Uterus (tissue), 3 donors: ENCODE measurements at regions not wholly inside any gene's neighbourhood (a gene's known extent, or its start where the extent isn't known, plus 50 kb on each side); places are given as distances from the start of the nearest gene placed in this dataset.

Source experiments
- DNase-seq, 2 donors: peaks; one replicate each; pipeline ENCODE4 v3.0.0-alpha.2; 2019 to 2020
- H3K27ac ChIP-seq, 2 donors: fragments of 200-600 bp; sonication (generic); 1 replicate in 1 of 2; 2 replicates in 1 of 2; pipeline ENCODE4 v1.5.1; 2016 to 2018
- H3K27me3 ChIP-seq, 2 donors: fragments of 200-600 bp; sonication (generic); one replicate each; pipeline ENCODE4 v1.5.1; 2018 to 2019; ENCODE audit warnings: control low read depth in 1 of 2
- H3K36me3 ChIP-seq, 2 donors: fragments of 200-600 bp; sonication (generic); one replicate each; pipeline ENCODE4 v1.5.1; 2019; ENCODE audit warnings: control low read depth in 1 of 2
- H3K4me1 ChIP-seq, 2 donors: fragments of 200-600 bp; sonication (generic); one replicate each; pipeline ENCODE4 v1.5.1; 2018 to 2019; ENCODE audit warnings: control low read depth in 1 of 2
- H3K4me3 ChIP-seq, 2 donors: fragments of 200-600 bp; sonication (generic); 1 replicate in 1 of 2; 2 replicates in 1 of 2; pipeline ENCODE4 v1.5.1; 2018 to 2019; ENCODE audit warnings: mild to moderate bottlenecking in 1 of 2
- H3K9me3 ChIP-seq, 2 donors: fragments of 200-600 bp; sonication (generic); one replicate each; pipeline ENCODE4 v1.5.1; 2019; ENCODE audit warnings: control low read depth in 1 of 2
- CTCF ChIP-seq, 4 experiments: fragments of 200-600 bp in 2 of 4; fragments of 450-650 bp in 2 of 4; sonication (generic) in 2 of 4; IDR thresholded peaks; one replicate each; pipeline ENCODE4 v1.5.1; 2016 to 2019; ENCODE audit warnings: antibody characterized with exemption in 4 of 4, mild to moderate bottlenecking in 2 of 4, moderate library complexity in 1 of 4
- POLR2A ChIP-seq, 2 donors: fragments of 450-650 bp; IDR thresholded peaks; one replicate each; pipeline ENCODE4 v1.6.1; 2016; ENCODE audit warnings: antibody characterized with exemption in 2 of 2, mild to moderate bottlenecking in 1 of 2, moderate library complexity in 1 of 2
- intact Hi-C: fragments of 100-400 bp; cut with DNase I; formaldehyde crosslinking; loops from one replicate; pipeline ENCODE4 v1.15.1; 2023; ENCODE audit warnings: low total_unique reads
- donor health status: DM: yes; HTN: yes; CAD: no.

GRCh38 chr10:85531706-85532105, 834.9 kb downstream of the GRID1 start:
- no peaks in the 10 kb centered on the region for H3K27me3 ChIP-seq
- TF ChIP-seq POLR2A (IDR thresholded peaks at IDR 0.05), result no peak
- TF ChIP-seq CTCF (IDR thresholded peaks at IDR 0.05), result no peak
- no peaks in the 10 kb centered on the region for H3K4me1 ChIP-seq
- no peaks in the 10 kb centered on the region for H3K9me3 ChIP-seq
- no peak overlapping the region for H3K4me3 ChIP-seq
- no peak overlapping the region for H3K27ac ChIP-seq
- DNase-seq, result no peak
- no peaks in the 10 kb centered on the region for H3K36me3 ChIP-seq
- intact Hi-C loops, result no loop called here

- intact Hi-C loops, result no loop called here
- Histone ChIP-seq H3K4me3 (no peak overlapping the region), H3K9me3 (no peaks in the 10 kb centered on the region), H3K27me3 (no peaks in the 10 kb centered on the region), H3K36me3 (no peaks in the 10 kb centered on the region), H3K27ac (no peak overlapping the region), H3K4me1 (no peaks in the 10 kb centered on the region)
- DNase-seq, result no peak
- TF ChIP-seq POLR2A (IDR thresholded peaks at IDR 0.05), result no peak
- no peak for TF ChIP-seq CTCF (IDR thresholded peaks at IDR 0.05)
These were observed 833.8 kb downstream of the GRID1 start for GRCh38 chr10:85532773-85533172.

- Histone ChIP-seq H3K36me3 (no peaks in the 10 kb centered on the region), H3K4me1 (no peaks in the 10 kb centered on the region), H3K4me3 (no peak overlapping the region), H3K27ac (no peak overlapping the region), H3K9me3 (no peaks in the 10 kb centered on the region), H3K27me3 (no peaks in the 10 kb centered on the region)
- intact Hi-C loops, result no loop called here
- TF ChIP-seq CTCF (IDR thresholded peaks at IDR 0.05) (no peak), POLR2A (IDR thresholded peaks at IDR 0.05) (no peak)
- DNase-seq, result no peak
These were observed 830.7 kb downstream of the GRID1 start for GRCh38 chr10:85535926-85536325.

DNA sequence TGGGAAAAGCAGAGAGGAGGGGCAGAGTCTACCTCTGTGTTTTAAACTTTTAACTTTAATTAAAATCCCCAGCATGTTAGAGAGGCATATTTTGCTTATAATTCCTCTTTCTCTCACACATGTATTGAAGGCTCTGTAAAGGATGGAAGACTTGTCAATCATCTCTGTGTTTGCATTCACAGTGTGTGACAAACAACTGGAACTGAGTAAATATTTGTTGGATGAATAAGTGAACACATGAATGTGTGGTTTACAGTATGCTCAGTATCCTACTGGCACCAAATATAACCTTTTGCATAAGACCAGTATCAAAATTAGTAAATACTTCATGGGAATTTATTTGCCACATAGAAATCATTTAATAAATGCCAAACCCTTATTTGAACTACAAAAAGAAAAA, 829.0 kb downstream of the GRID1 start:
- no peaks in the 10 kb centered on the region for H3K36me3 ChIP-seq
- TF ChIP-seq CTCF (IDR thresholded peaks at IDR 0.05), result no peak
- no peak for TF ChIP-seq POLR2A (IDR thresholded peaks at IDR 0.05)
- no peak overlapping the region for H3K4me3 ChIP-seq
- no peaks in the 10 kb centered on the region for H3K9me3 ChIP-seq
- DNase-seq, result no peak
- H3K27ac ChIP-seq, result no peak overlapping the region
- intact Hi-C loops, result no loop called here
- no peaks in the 10 kb centered on the region for H3K4me1 ChIP-seq
- H3K27me3 ChIP-seq, result no peaks in the 10 kb centered on the region

DNA sequence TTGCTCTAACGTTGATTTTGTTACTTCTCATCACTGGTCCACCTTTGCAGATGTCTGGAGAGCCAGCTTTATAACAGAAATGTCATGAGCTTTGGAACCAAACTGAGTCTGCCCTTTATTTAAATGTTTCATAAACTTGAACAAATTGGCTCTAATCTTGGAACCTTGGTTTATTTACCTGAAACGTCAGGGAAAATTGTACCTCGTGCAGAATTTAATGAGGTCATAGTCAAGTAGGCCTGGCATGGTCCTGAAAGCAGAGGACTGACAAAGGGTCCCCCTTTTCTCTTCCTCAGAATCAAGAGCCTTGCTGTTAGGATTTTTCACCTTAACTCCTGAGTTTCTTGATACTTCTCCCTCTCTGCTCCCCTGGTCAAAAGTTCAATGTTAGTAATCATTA, 828.0 kb downstream of the GRID1 start:
- no peak overlapping the region for H3K27ac ChIP-seq
- no peak for TF ChIP-seq POLR2A (IDR thresholded peaks at IDR 0.05)
- no peak for TF ChIP-seq CTCF (IDR thresholded peaks at IDR 0.05)
- intact Hi-C loops, result no loop called here

More for the DNA sequence above, 828.0 kb downstream of the GRID1 start:
- no peaks in the 10 kb centered on the region for H3K27me3 ChIP-seq
- H3K9me3 ChIP-seq, result no peaks in the 10 kb centered on the region
- H3K4me1 ChIP-seq, result no peaks in the 10 kb centered on the region
- no peaks in the 10 kb centered on the region for H3K36me3 ChIP-seq
- DNase-seq, result no peak
- H3K4me3 ChIP-seq, result no peak overlapping the region
